Panc1 (cell line): ENCODE measurements at regions not wholly inside any gene's neighbourhood (a gene's known extent, or its start where the extent isn't known, plus 50 kb on each side); places are given as distances from the start of the nearest gene placed in this dataset.

ENCODE experiments used
- ATAC-seq: fragments of 200-7000 bp; cut with Tn5 transposase; 2 replicates; pipeline ENCODE4 v1.9.1; 2020; ENCODE audit warnings: mild to moderate bottlenecking, moderate library complexity
- BruUV-seq: library from RNA; stranded (reverse); fragments of 400-500 nt; replicated peaks from 2 replicates; lab custom pipeline; 2021; lab: Mats Ljungman, UMichigan
- CTCF ChIA-PET: fragments of 300-600 bp; sonication (Branson Sonifier 250); formaldehyde crosslinking; loops from one replicate; lab custom pipeline; 2022; ENCODE audit warnings: antibody characterized with exemption; lab: Charles Lee
- POLR2A ChIA-PET: fragments of 300-600 bp; sonication (Branson Sonifier 250); formaldehyde crosslinking; loops from one replicate; lab custom pipeline; 2022; ENCODE audit warnings: antibody characterized with exemption; lab: Charles Lee
- DNase-seq: peaks from one replicate; pipeline ENCODE4 v3.0.0-alpha.2; 2010; ENCODE audit warnings: low read depth, low spot score
- H3K27ac ChIP-seq: 2 replicates; pipeline ENCODE4 v1.5.1; 2011; ENCODE audit warnings: mild to moderate bottlenecking, low read length, inconsistent platforms
- H3K27me3 ChIP-seq: fragments of 200-500 bp; sonication (Bioruptor generic); 2 replicates; pipeline ENCODE4 v1.6.0; 2014; ENCODE audit warnings: low read length, inconsistent platforms; ENCODE audit not compliant: control insufficient read depth, insufficient read depth
- H3K36me3 ChIP-seq: fragments of 200-500 bp; sonication (Bioruptor generic); 2 replicates; pipeline ENCODE4 v1.5.1; 2014; ENCODE audit warnings: inconsistent platforms, mild to moderate bottlenecking, low read length, moderate library complexity; ENCODE audit not compliant: control insufficient read depth, insufficient read depth
- H3K4me1 ChIP-seq: 2 replicates; pipeline ENCODE4 v1.5.1; 2011; ENCODE audit warnings: inconsistent platforms, mild to moderate bottlenecking, low read length, moderate library complexity; ENCODE audit not compliant: control insufficient read depth, insufficient read depth
- H3K4me3 ChIP-seq, 2 experiments: 2 replicates each; pipeline ENCODE4 v1.5.1; 2011 to 2012; ENCODE audit warnings: low read depth in 2 of 2, low read length in 2 of 2, mild to moderate bottlenecking in 2 of 2, inconsistent platforms in 1 of 2, moderate library complexity in 1 of 2
- H3K9me3 ChIP-seq: fragments of 200-500 bp; sonication (Bioruptor generic); 2 replicates; pipeline ENCODE4 v1.5.1; 2014; ENCODE audit warnings: low read depth, mild to moderate bottlenecking, inconsistent platforms, low read length, moderate library complexity; ENCODE audit not compliant: control insufficient read depth, insufficient read depth
- CTCF ChIP-seq: fragments of 450-650 bp; IDR thresholded peaks from 2 replicates; pipeline ENCODE4 v1.5.1; 2017; ENCODE audit warnings: mild to moderate bottlenecking
- POLR2AphosphoS5 ChIP-seq: IDR thresholded peaks from 2 replicates; pipeline ENCODE4 v1.6.1; 2012; ENCODE audit warnings: mild to moderate bottlenecking, low read depth, low read length, moderate library complexity
- SIN3A ChIP-seq: IDR thresholded peaks from 2 replicates; pipeline ENCODE4 v1.6.1; 2012; ENCODE audit warnings: low read depth, mild to moderate bottlenecking, low read length, moderate library complexity, borderline replicate concordance; ENCODE audit not compliant: insufficient read depth
- TCF7L2 ChIP-seq: IDR thresholded peaks from 2 replicates; pipeline ENCODE4 v1.6.1; 2011; ENCODE audit warnings: mild to moderate bottlenecking, low read depth, low read length, inconsistent platforms
- in situ Hi-C: cut with HindIII; loops from 2 replicates; pipeline ENCODE4 v1.10.0; 2016; ENCODE audit warnings: low sequenced_read_pairs, low pct_unique_long_range_greater_than_20kb
- intact Hi-C: fragments of 100-400 bp; cut with micrococcal nuclease; formaldehyde crosslinking; loops from one replicate; pipeline ENCODE4 v1.10.0; 2022; ENCODE audit not compliant: unreplicated experiment
- TF ChIP-seq, protein P1 (sequence below), 2 experiments: IDR thresholded peaks; 2 replicates each; pipeline ENCODE4 v1.6.1; 2011 to 2012; ENCODE audit warnings: low read depth in 2 of 2, control low read depth in 1 of 2, low read length in 1 of 2, mild to moderate bottlenecking in 1 of 2, moderate library complexity in 1 of 2; ENCODE audit not compliant: insufficient read depth in 1 of 2

DNA sequence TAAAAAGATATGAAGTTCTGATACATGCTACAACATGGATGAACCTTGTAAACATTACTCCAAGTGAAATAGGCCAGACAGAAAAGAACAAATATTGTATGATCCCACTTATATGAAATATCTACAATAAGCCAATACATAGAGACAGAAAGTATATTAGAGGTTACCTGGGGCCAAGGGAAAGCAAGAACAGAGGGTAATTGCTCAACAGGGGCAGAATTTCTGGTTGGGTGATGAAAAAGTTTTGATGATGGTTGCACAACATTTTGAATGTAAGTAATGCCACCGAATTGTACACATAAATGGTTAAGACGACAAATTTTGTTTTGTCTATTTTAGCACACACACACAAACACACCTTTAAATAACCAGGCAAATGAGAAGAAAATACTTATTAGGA lies 268.4 kb downstream of the FOXO1 start:
- no peaks in the 10 kb centered on the region for H3K27me3 ChIP-seq
- no peak overlapping the region for H3K4me3 ChIP-seq
- ATAC-seq (no peak), DNase-seq (no peak)
- H3K36me3 ChIP-seq, result no peaks in the 10 kb centered on the region
- TF ChIP-seq POLR2AphosphoS5, result no peak
- TF ChIP-seq CTCF, result no peak
- TF ChIP-seq TCF7L2, result no peak
- no peak for TF ChIP-seq SIN3A
- TF ChIP-seq, protein P1, sequence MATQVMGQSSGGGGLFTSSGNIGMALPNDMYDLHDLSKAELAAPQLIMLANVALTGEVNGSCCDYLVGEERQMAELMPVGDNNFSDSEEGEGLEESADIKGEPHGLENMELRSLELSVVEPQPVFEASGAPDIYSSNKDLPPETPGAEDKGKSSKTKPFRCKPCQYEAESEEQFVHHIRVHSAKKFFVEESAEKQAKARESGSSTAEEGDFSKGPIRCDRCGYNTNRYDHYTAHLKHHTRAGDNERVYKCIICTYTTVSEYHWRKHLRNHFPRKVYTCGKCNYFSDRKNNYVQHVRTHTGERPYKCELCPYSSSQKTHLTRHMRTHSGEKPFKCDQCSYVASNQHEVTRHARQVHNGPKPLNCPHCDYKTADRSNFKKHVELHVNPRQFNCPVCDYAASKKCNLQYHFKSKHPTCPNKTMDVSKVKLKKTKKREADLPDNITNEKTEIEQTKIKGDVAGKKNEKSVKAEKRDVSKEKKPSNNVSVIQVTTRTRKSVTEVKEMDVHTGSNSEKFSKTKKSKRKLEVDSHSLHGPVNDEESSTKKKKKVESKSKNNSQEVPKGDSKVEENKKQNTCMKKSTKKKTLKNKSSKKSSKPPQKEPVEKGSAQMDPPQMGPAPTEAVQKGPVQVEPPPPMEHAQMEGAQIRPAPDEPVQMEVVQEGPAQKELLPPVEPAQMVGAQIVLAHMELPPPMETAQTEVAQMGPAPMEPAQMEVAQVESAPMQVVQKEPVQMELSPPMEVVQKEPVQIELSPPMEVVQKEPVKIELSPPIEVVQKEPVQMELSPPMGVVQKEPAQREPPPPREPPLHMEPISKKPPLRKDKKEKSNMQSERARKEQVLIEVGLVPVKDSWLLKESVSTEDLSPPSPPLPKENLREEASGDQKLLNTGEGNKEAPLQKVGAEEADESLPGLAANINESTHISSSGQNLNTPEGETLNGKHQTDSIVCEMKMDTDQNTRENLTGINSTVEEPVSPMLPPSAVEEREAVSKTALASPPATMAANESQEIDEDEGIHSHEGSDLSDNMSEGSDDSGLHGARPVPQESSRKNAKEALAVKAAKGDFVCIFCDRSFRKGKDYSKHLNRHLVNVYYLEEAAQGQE (IDR thresholded peaks at IDR 0.05; ENCODE audit: insufficient read depth in 1 of 2, low read depth in 2 of 2, low read length in 1 of 2), result no peak
- H3K27ac ChIP-seq, result no peak overlapping the region
- BruUV-seq, result no TSS peak
- ChIA-PET POLR2A (no interaction called here), CTCF (no interaction called here)
- no peaks in the 10 kb centered on the region; the same call in 1 of the 2 replicates for H3K4me1 ChIP-seq
- intact Hi-C loops (no loop called here), in situ Hi-C loops (no loop called here)
- no peaks in the 10 kb centered on the region for H3K9me3 ChIP-seq

GRCh38 chr13:40399756-40400155 lies 266.7 kb downstream of the FOXO1 start:
- intact Hi-C loops, result no loop called here
- no TSS peak for BruUV-seq
- POLR2A ChIA-PET, result no interaction called here

More at GRCh38 chr13:40399756-40400155, 266.7 kb downstream of the FOXO1 start:
- H3K4me3 ChIP-seq, result no peak overlapping the region
- ATAC-seq, result no peak
- in situ Hi-C loops, result no loop called here
- H3K4me1 ChIP-seq, result no peaks in the 10 kb centered on the region; the same call in 1 of the 2 replicates
- CTCF ChIA-PET, result no interaction called here
- no peaks in the 10 kb centered on the region for H3K9me3 ChIP-seq
- no peaks in the 10 kb centered on the region for H3K27me3 ChIP-seq
- no peaks in the 10 kb centered on the region for H3K36me3 ChIP-seq
- TF ChIP-seq TCF7L2, result no peak
- TF ChIP-seq, protein P1 (IDR thresholded peaks at IDR 0.05; ENCODE audit: insufficient read depth in 1 of 2, low read depth in 2 of 2, low read length in 1 of 2), result no peak
- no peak for TF ChIP-seq CTCF
- TF ChIP-seq SIN3A, result no peak
- TF ChIP-seq POLR2AphosphoS5, result no peak
- DNase-seq, result no peak
- H3K27ac ChIP-seq, result no peak overlapping the region
